ENCODE measurements at regions not wholly inside any gene's neighbourhood (a gene's known extent, or its start where the extent isn't known, plus 50 kb on each side); places are given as distances from the start of the nearest gene placed in this dataset.

GRCh38 chr5:106640511-106640910 lies 1030.2 kb downstream of the EFNA5 start:
- Histone ChIP-seq H3K4me1 (ENCODE audit: control insufficient read depth in 5 of 5, insufficient read depth in 5 of 5, low read length in 5 of 5) (no peaks in the 10 kb centered on the region), H3K9ac (ENCODE audit: insufficient read depth in 1 of 2, low read length in 2 of 2) (no peak overlapping the region), H3K36me3 (ENCODE audit: control insufficient read depth in 4 of 4, insufficient read depth in 4 of 4, low read length in 4 of 4) (no peaks in the 10 kb centered on the region), H3K4me3 (no peak overlapping the region), H3K27ac (ENCODE audit: low read depth in 1 of 2, low read length in 1 of 2) (no peak overlapping the region), H3K27me3 (ENCODE audit: control insufficient read depth in 3 of 3, insufficient read depth in 3 of 3, low read length in 2 of 3) (no peaks in the 10 kb centered on the region), H3K9me3 (ENCODE audit: control insufficient read depth in 4 of 4, insufficient read depth in 3 of 4, low read length in 3 of 4) (no peaks in the 10 kb centered on the region)
- no peak for TF ChIP-seq CTCF (IDR thresholded peaks at IDR 0.05; ENCODE audit: control extremely low read depth, extremely low read depth)
- WGBS, 2 donors, result 88 to 93% methylated on average over 1 of the region's 1 CpG
- ATAC-seq (ENCODE audit: insufficient read depth, low FRiP score), result no peak
- no peak for DNase-seq

GRCh38 chr5:106639488-106639887 lies 1031.2 kb downstream of the EFNA5 start:
- Histone ChIP-seq H3K27me3 (ENCODE audit: control insufficient read depth in 3 of 3, insufficient read depth in 3 of 3, low read length in 2 of 3) (no peaks in the 10 kb centered on the region), H3K36me3 (ENCODE audit: control insufficient read depth in 4 of 4, insufficient read depth in 4 of 4, low read length in 4 of 4) (no peaks in the 10 kb centered on the region), H3K4me1 (ENCODE audit: control insufficient read depth in 5 of 5, insufficient read depth in 5 of 5, low read length in 5 of 5) (no peaks in the 10 kb centered on the region), H3K9ac (ENCODE audit: insufficient read depth in 1 of 2, low read length in 2 of 2) (no peak overlapping the region), H3K27ac (ENCODE audit: low read depth in 1 of 2, low read length in 1 of 2) (no peak overlapping the region), H3K9me3 (ENCODE audit: control insufficient read depth in 4 of 4, insufficient read depth in 3 of 4, low read length in 3 of 4) (no peaks in the 10 kb centered on the region), H3K4me3 (no peak overlapping the region)
- 74 to 77% methylated on average over 2 of the region's 2 CpGs for WGBS, 2 donors
- no peak for TF ChIP-seq CTCF (IDR thresholded peaks at IDR 0.05; ENCODE audit: control extremely low read depth, extremely low read depth)
- DNase-seq, result no peak
- ATAC-seq (ENCODE audit: insufficient read depth, low FRiP score), result no peak

DNA sequence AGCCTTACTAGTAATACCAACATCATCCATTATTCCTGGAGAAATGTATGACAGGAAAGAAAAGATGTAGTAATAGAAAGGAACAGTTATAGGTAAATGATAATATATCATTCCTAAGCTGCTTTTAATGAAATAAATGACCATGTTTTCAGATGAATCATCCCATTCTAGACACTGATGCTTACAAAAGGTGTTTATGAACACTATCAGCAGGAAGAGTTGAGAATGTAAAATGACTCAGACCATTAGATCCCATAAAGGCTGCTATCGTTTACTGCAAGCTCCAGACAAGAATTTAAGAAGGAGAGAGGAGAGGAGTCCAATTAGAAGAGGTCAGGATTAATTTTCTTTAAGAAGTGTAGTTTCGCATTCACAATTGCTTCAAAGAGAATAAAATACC lies 1033.5 kb downstream of the EFNA5 start:
- Histone ChIP-seq H3K27me3 (ENCODE audit: control insufficient read depth in 3 of 3, insufficient read depth in 3 of 3, low read length in 2 of 3) (no peaks in the 10 kb centered on the region), H3K4me1 (ENCODE audit: control insufficient read depth in 5 of 5, insufficient read depth in 5 of 5, low read length in 5 of 5) (no peaks in the 10 kb centered on the region), H3K9ac (ENCODE audit: insufficient read depth in 1 of 2, low read length in 2 of 2) (no peak overlapping the region), H3K4me3 (no peak overlapping the region), H3K36me3 (ENCODE audit: control insufficient read depth in 4 of 4, insufficient read depth in 4 of 4, low read length in 4 of 4) (no peaks in the 10 kb centered on the region), H3K27ac (ENCODE audit: low read depth in 1 of 2, low read length in 1 of 2) (no peak overlapping the region), H3K9me3 (ENCODE audit: control insufficient read depth in 4 of 4, insufficient read depth in 3 of 4, low read length in 3 of 4) (no peaks in the 10 kb centered on the region)
- WGBS, 2 donors, result 90 to 93% methylated on average over 2 of the region's 2 CpGs
- no peak for TF ChIP-seq CTCF (IDR thresholded peaks at IDR 0.05; ENCODE audit: control extremely low read depth, extremely low read depth)
- DNase-seq (no peak), ATAC-seq (ENCODE audit: insufficient read depth, low FRiP score) (no peak)

DNA sequence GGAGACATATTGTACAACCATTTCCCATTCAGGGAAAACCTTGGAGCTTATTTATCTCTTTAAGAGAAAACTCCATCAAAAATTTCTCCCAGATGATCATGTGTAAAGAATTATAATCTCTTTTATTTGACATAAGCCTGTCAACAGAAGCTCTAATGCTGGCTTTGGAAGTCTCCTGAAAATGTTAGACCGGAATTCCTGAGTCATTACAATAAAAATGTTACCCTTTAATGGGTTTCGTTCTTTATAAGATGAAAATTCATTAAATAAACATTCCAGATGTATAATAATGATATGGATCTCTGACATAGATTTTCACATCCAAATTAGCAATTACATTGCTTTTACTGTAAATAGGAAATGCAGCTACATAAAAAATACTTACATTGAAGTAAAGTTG lies 1036.4 kb downstream of the EFNA5 start:
- H3K36me3 ChIP-seq (ENCODE audit: control insufficient read depth in 4 of 4, insufficient read depth in 4 of 4, low read length in 4 of 4), result no peaks in the 10 kb centered on the region
- no peak for DNase-seq

More for the DNA sequence above, 1036.4 kb downstream of the EFNA5 start:
- Histone ChIP-seq H3K4me3 (no peak overlapping the region), H3K27ac (ENCODE audit: low read depth in 1 of 2, low read length in 1 of 2) (no peak overlapping the region), H3K4me1 (ENCODE audit: control insufficient read depth in 5 of 5, insufficient read depth in 5 of 5, low read length in 5 of 5) (no peaks in the 10 kb centered on the region), H3K27me3 (ENCODE audit: control insufficient read depth in 3 of 3, insufficient read depth in 3 of 3, low read length in 2 of 3) (no peaks in the 10 kb centered on the region), H3K9me3 (ENCODE audit: control insufficient read depth in 4 of 4, insufficient read depth in 3 of 4, low read length in 3 of 4) (no peaks in the 10 kb centered on the region), H3K9ac (ENCODE audit: insufficient read depth in 1 of 2, low read length in 2 of 2) (no peak overlapping the region)
- no peak for TF ChIP-seq CTCF (IDR thresholded peaks at IDR 0.05; ENCODE audit: control extremely low read depth, extremely low read depth)
- WGBS, 2 donors, result 71 to 72% methylated on average over 2 of the region's 2 CpGs
- ATAC-seq (ENCODE audit: insufficient read depth, low FRiP score), result no peak
